ENCODE measurements at regions not wholly inside any gene's neighbourhood (a gene's known extent, or its start where the extent isn't known, plus 50 kb on each side); places are given as distances from the start of the nearest gene placed in this dataset.

DNA sequence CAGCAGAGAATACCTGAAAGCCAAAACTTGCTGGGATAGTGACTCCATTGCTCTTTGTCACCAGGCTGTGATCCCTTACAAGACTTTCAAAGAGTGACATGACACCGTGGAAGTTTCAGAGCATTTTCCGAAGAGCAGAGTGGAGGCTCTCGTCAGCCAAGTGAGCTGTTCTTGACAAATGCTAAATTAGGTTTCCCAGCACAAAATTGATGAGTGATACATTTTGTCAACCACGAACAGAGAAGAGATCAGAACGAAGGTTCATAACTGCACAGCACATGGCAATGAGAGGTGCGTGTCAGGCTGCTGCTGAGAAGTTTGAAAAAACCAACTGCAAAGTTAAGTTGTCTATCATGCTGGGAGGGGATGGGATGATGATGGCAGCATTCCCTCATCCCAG is 184.4 kb upstream of the C1orf174 start:
- H3K27ac Mint-ChIP-seq (ENCODE audit: unreplicated experiment) = no peak overlapping the region
- CTCF ChIA-PET = no interaction called here
- no peaks in the 10 kb centered on the region for H3K4me1 Mint-ChIP-seq (ENCODE audit: low read depth, unreplicated experiment)
- BruUV-seq (replicated peaks) = no TSS peak
- TF ChIP-seq, protein P1, sequence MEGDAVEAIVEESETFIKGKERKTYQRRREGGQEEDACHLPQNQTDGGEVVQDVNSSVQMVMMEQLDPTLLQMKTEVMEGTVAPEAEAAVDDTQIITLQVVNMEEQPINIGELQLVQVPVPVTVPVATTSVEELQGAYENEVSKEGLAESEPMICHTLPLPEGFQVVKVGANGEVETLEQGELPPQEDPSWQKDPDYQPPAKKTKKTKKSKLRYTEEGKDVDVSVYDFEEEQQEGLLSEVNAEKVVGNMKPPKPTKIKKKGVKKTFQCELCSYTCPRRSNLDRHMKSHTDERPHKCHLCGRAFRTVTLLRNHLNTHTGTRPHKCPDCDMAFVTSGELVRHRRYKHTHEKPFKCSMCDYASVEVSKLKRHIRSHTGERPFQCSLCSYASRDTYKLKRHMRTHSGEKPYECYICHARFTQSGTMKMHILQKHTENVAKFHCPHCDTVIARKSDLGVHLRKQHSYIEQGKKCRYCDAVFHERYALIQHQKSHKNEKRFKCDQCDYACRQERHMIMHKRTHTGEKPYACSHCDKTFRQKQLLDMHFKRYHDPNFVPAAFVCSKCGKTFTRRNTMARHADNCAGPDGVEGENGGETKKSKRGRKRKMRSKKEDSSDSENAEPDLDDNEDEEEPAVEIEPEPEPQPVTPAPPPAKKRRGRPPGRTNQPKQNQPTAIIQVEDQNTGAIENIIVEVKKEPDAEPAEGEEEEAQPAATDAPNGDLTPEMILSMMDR (IDR thresholded peaks at IDR 0.05; ENCODE audit: unreplicated experiment) = no peak
- no peak overlapping the region for H3K4me3 Mint-ChIP-seq (ENCODE audit: low read depth, unreplicated experiment)
- H3K27me3 Mint-ChIP-seq (ENCODE audit: unreplicated experiment) = peaks cover 66% of the 10 kb centered on the region
- H3K9me3 Mint-ChIP-seq (ENCODE audit: low read depth, unreplicated experiment) = peaks cover 6% of the 10 kb centered on the region
- no peaks in the 10 kb centered on the region for H3K36me3 Mint-ChIP-seq (ENCODE audit: insufficient read depth, unreplicated experiment)
- no peak for DNase-seq
- intact Hi-C loops (cut with micrococcal nuclease; ENCODE audit: unreplicated experiment) = no loop called here

DNA sequence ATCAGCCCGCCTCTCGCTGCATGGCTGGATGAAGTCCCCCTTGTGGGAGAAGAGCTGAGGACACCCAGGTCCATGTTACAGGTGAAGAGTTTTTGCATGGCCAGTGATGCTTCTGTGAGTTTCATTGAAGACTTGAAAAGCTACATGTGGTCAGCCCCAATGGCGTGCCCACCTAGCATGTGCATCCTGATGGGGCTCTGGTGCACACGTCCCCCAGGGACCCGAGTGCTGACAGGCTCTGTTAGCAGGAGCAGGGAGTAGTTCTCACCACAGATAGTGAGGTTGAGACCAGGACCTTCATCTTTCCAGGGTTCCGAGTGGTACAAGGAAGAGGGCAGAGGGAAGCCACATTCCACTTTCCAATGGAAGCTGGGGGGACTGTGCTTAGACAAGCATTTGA is 184.8 kb upstream of the C1orf174 start:
- CTCF ChIA-PET = no interaction called here
- H3K36me3 Mint-ChIP-seq (ENCODE audit: insufficient read depth, unreplicated experiment) = no peaks in the 10 kb centered on the region
- H3K4me3 Mint-ChIP-seq (ENCODE audit: low read depth, unreplicated experiment) = no peak overlapping the region

DNA sequence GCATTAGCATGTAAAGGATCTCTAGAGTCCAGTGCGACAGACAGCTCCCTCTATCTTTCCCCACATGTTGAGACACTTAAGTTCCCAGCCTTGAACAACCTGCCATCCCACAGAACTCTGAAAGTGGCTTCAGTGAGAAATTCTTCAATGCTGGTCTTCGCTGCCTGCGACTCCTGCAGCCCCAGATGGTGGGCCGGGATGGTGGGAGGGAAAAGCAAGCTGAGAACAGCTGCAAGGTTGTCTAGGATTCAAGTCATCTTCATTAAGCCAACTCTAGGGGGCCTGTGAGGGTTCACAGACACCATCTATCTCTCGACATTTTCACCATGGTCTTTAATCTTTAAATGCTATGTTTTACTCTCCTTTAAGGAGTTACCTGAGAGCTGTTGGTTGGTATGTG is 185.5 kb upstream of the C1orf174 start:
- intact Hi-C loops (cut with micrococcal nuclease; ENCODE audit: unreplicated experiment) = no loop called here
- CTCF ChIA-PET = no interaction called here
- no TSS peak for BruUV-seq (replicated peaks)
- Mint-ChIP-seq H3K4me1 (ENCODE audit: low read depth, unreplicated experiment) (no peaks in the 10 kb centered on the region), H3K4me3 (ENCODE audit: low read depth, unreplicated experiment) (no peak overlapping the region), H3K27ac (ENCODE audit: unreplicated experiment) (no peak overlapping the region), H3K27me3 (ENCODE audit: unreplicated experiment) (peaks cover 62% of the 10 kb centered on the region), H3K36me3 (ENCODE audit: insufficient read depth, unreplicated experiment) (no peaks in the 10 kb centered on the region), H3K9me3 (ENCODE audit: low read depth, unreplicated experiment) (peaks cover 2% of the 10 kb centered on the region)
- DNase-seq = no peak
- TF ChIP-seq, protein P1 (IDR thresholded peaks at IDR 0.05; ENCODE audit: unreplicated experiment) = no peak

More for the DNA sequence above, 184.8 kb upstream of the C1orf174 start:
- Mint-ChIP-seq H3K27me3 (ENCODE audit: unreplicated experiment) (peaks cover 68% of the 10 kb centered on the region), H3K4me1 (ENCODE audit: low read depth, unreplicated experiment) (no peaks in the 10 kb centered on the region), H3K9me3 (ENCODE audit: low read depth, unreplicated experiment) (peaks cover 5% of the 10 kb centered on the region), H3K27ac (ENCODE audit: unreplicated experiment) (no peak overlapping the region)
- intact Hi-C loops (cut with micrococcal nuclease; ENCODE audit: unreplicated experiment) = no loop called here
- no peak for DNase-seq
- no TSS peak for BruUV-seq (replicated peaks)
- TF ChIP-seq, protein P1 (IDR thresholded peaks at IDR 0.05; ENCODE audit: unreplicated experiment) = no peak

DNA sequence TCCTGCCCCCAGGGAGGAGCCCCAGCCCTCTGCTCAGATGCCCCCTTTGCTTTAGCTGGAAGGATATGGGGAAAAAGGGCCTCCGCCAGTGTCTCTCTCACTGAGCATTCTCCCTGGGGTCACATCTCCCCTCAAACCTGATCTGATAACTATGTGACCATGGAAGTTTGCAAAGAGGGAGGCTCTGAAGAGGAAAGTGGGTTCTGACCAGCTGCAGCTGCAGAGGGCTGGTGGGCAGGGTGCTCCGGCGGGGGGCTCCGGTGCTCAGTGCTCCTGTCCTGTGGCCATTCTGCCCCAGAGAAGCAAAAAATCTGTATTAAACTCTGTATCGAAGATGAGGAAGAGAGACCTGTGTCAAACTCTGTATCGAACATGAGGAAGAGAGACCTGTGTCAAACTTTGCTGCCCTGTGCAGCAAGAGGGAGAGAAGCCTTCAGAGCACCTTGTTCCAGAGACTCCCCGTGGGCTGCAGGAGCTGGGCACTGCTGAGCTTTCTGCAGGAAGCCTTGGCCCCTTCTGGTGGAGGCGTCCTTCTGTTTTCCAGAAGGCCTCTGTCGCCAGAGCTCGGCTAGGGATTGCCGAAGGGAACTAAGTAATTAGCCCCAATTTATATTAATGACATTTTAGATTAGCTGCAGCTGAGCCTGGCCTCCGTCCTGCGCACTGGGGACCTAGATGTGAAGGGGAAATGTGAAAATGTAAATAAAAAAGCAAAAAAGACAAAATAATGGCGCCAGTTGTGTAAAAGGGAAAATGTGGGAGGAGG is 186.2 kb upstream of the C1orf174 start:
- peaks cover 55% of the 10 kb centered on the region for H3K27me3 Mint-ChIP-seq (ENCODE audit: unreplicated experiment)
- intact Hi-C loops (cut with micrococcal nuclease; ENCODE audit: unreplicated experiment) = no loop called here
- no TSS peak for BruUV-seq (replicated peaks)

More for the DNA sequence above, 186.2 kb upstream of the C1orf174 start:
- no peak for DNase-seq
- TF ChIP-seq, protein P1 (IDR thresholded peaks at IDR 0.05; ENCODE audit: unreplicated experiment) = no peak
- CTCF ChIA-PET = no interaction called here
- H3K4me1 Mint-ChIP-seq (ENCODE audit: low read depth, unreplicated experiment) = no peaks in the 10 kb centered on the region
- no peak overlapping the region for H3K4me3 Mint-ChIP-seq (ENCODE audit: low read depth, unreplicated experiment)
- no peaks in the 10 kb centered on the region for H3K36me3 Mint-ChIP-seq (ENCODE audit: insufficient read depth, unreplicated experiment)
- H3K27ac Mint-ChIP-seq (ENCODE audit: unreplicated experiment) = no peak overlapping the region
- no peaks in the 10 kb centered on the region for H3K9me3 Mint-ChIP-seq (ENCODE audit: low read depth, unreplicated experiment)
